RWPE1 (cell line): ENCODE measurements at regions not wholly inside any gene's neighbourhood (a gene's known extent, or its start where the extent isn't known, plus 50 kb on each side); places are given as distances from the start of the nearest gene placed in this dataset.

Source experiments
- CTCF ChIA-PET: fragments of 350-600 bp; sonication (Branson Sonifier 250); formaldehyde crosslinking; extraction: SDS; loops from one replicate; lab custom pipeline; 2021; lab: Yijun Ruan, JAX
- POLR2A ChIA-PET: fragments of 400-600 bp; formaldehyde crosslinking; extraction: SDS; loops from one replicate; lab custom pipeline; 2020; ENCODE audit warnings: antibody characterized with exemption; ENCODE audit not compliant: low non-redundant PET; lab: Yijun Ruan, JAX
- DNase-seq: peaks from one replicate; pipeline ENCODE4 v3.0.0; 2012; ENCODE audit warnings: low spot score
- H3K27ac ChIP-seq: fragments of 450-650 bp; 2 replicates; pipeline ENCODE4 v1.5.1; 2017
- CTCF ChIP-seq: fragments of 450-650 bp; conservative IDR thresholded peaks from 2 replicates; pipeline ENCODE4 v1.5.1; 2017; ENCODE audit warnings: low read depth, mild to moderate bottlenecking

GRCh38 chr10:5303504-5303903, 61.3 kb upstream of the UCN3 start:
- DNase-seq = no peak
- CTCF ChIA-PET = no interaction called here
- TF ChIP-seq CTCF = no peak
- POLR2A ChIA-PET = no interaction called here
- H3K27ac ChIP-seq = no peak overlapping the region

DNA sequence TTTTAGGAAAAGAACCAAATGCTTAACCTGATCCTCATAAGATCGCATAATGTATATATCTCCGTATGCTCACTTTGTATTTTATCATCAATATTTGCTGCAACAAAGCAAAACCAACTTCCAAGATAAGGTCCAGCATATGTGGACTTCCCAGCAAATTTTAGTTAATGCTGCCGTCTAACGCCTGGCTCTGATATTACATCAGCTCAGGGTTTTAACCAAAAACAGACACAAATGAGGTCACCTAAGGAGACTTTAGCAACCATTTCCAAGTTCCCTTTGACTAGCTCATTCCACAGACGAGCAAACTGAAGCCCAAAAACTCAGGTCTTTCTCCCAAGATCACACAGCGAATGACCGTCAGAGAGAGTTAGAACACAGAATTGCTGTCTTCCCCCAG, 59.4 kb upstream of the UCN3 start:
- no peak for DNase-seq
- ChIA-PET POLR2A (no interaction called here), CTCF (no interaction called here)
- no peak for TF ChIP-seq CTCF
- H3K27ac ChIP-seq = no peak overlapping the region

DNA sequence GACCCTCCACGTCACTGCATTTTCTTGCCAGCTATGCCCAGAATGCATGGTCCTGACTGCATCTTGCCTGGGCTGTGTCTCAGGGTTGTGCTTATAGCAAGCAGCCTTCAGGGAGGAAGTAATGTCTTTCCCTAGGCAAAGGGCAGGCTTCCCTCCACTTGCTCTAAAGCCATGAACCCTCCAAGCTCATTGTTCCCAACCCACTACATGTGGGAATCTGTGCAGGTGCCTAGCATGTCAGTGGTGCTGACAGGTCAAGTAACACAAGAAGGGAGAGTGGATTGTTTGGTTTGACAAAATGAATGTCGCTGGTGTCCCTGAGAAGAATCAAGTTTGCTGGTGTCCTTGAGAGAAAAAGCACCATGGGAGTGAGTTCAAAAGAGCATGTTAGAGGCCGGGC, 53.9 kb upstream of the UCN3 start:
- no peak overlapping the region for H3K27ac ChIP-seq
- no peak for TF ChIP-seq CTCF
- POLR2A ChIA-PET = no interaction called here
- no peak for DNase-seq
- CTCF ChIA-PET = no interaction called here

GRCh38 chr10:5311617-5312016, 53.1 kb upstream of the UCN3 start:
- no peak for TF ChIP-seq CTCF
- ChIA-PET CTCF (no interaction called here), POLR2A (no interaction called here)
- H3K27ac ChIP-seq = no peak overlapping the region
- DNase-seq = no peak

GRCh38 chr10:5314840-5315239, 49.9 kb upstream of the UCN3 start:
- POLR2A ChIA-PET = no interaction called here
- TF ChIP-seq CTCF = no peak
- DNase-seq = no peak
- CTCF ChIA-PET = no interaction called here
- no peak overlapping the region for H3K27ac ChIP-seq
